Suprapubic skin (tissue), 4 donors: ENCODE measurements at regions not wholly inside any gene's neighbourhood (a gene's known extent, or its start where the extent isn't known, plus 50 kb on each side); places are given as distances from the start of the nearest gene placed in this dataset.

Experiments used
- DNase-seq, 2 donors: peaks; one replicate each; pipeline ENCODE4 v3.0.0-alpha.2; 2019; ENCODE audit warnings: low spot score in 2 of 2
- H3K27ac ChIP-seq: fragments of 200-600 bp; sonication (generic); one replicate; pipeline ENCODE4 v1.5.1; 2019
- H3K27me3 ChIP-seq: fragments of 200-600 bp; sonication (generic); one replicate; pipeline ENCODE4 v1.5.1; 2019
- H3K36me3 ChIP-seq: fragments of 200-600 bp; sonication (generic); one replicate; pipeline ENCODE4 v1.5.1; 2019
- H3K4me1 ChIP-seq: fragments of 200-600 bp; sonication (generic); one replicate; pipeline ENCODE4 v1.5.1; 2019
- H3K4me3 ChIP-seq: fragments of 200-600 bp; sonication (generic); one replicate; pipeline ENCODE4 v1.5.1; 2019; ENCODE audit warnings: mild to moderate bottlenecking
- H3K9me3 ChIP-seq: fragments of 200-600 bp; sonication (generic); one replicate; pipeline ENCODE4 v1.5.1; 2019
- EP300 ChIP-seq: sonication (generic); formaldehyde crosslinking; IDR thresholded peaks from one replicate; pipeline ENCODE4 v1.6.1; 2017; ENCODE audit warnings: antibody characterized with exemption
- POLR2A ChIP-seq, 2 donors: fragments of 450-650 bp; IDR thresholded peaks; one replicate each; pipeline ENCODE4 v1.6.1; 2017; ENCODE audit warnings: antibody characterized with exemption in 2 of 2, mild to moderate bottlenecking in 2 of 2, moderate library complexity in 2 of 2
- POLR2AphosphoS5 ChIP-seq, 3 donors: sonication (generic); formaldehyde crosslinking; IDR thresholded peaks; one replicate each; pipeline ENCODE4 v1.6.1; 2017; ENCODE audit warnings: antibody characterized with exemption in 3 of 3
- WGBS: methylation state at CpG from one replicate; pipeline ENCODE4 v1.1.5; 2018; 5-methylcytosine and 5-hydroxymethylcytosine counted together
- TF ChIP-seq, protein P1 (sequence below), 2 donors: fragments of 200-600 bp in 1 of 2; fragments of 450-650 bp in 1 of 2; sonication (generic) in 1 of 2; IDR thresholded peaks; one replicate each; pipeline ENCODE4 v1.5.1; 2016 to 2019; ENCODE audit warnings: antibody characterized with exemption in 2 of 2, mild to moderate bottlenecking in 1 of 2, moderate library complexity in 1 of 2

DNA sequence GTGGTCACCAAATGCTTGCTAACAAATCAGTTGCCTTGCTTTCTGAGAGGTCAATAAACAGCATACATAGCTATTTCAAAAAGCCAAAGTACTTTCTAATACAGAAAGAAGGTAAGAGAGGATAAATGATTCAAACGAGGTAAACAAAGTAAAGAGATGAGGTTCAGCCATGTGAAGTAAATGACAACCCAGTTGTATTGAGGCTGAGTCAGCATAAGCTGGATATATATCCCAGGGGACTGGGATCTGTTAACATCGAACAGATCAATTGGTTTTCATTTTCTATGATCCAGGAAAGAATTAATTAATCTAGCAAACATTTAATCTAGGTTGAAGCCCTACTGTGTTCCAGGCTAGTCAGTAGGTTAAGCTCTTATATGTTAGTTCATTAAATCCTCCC is 97.3 kb upstream of the GRIA3 start:
- TF ChIP-seq POLR2AphosphoS5 (IDR thresholded peaks at IDR 0.05): no peak
- TF ChIP-seq EP300: no peak
- TF ChIP-seq, protein P1, sequence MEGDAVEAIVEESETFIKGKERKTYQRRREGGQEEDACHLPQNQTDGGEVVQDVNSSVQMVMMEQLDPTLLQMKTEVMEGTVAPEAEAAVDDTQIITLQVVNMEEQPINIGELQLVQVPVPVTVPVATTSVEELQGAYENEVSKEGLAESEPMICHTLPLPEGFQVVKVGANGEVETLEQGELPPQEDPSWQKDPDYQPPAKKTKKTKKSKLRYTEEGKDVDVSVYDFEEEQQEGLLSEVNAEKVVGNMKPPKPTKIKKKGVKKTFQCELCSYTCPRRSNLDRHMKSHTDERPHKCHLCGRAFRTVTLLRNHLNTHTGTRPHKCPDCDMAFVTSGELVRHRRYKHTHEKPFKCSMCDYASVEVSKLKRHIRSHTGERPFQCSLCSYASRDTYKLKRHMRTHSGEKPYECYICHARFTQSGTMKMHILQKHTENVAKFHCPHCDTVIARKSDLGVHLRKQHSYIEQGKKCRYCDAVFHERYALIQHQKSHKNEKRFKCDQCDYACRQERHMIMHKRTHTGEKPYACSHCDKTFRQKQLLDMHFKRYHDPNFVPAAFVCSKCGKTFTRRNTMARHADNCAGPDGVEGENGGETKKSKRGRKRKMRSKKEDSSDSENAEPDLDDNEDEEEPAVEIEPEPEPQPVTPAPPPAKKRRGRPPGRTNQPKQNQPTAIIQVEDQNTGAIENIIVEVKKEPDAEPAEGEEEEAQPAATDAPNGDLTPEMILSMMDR (IDR thresholded peaks at IDR 0.05): no peak
- no peak for TF ChIP-seq POLR2A (IDR thresholded peaks at IDR 0.05)
- DNase-seq: no peak
- WGBS: 57% methylated on average over 2 of the region's 2 CpGs

DNA sequence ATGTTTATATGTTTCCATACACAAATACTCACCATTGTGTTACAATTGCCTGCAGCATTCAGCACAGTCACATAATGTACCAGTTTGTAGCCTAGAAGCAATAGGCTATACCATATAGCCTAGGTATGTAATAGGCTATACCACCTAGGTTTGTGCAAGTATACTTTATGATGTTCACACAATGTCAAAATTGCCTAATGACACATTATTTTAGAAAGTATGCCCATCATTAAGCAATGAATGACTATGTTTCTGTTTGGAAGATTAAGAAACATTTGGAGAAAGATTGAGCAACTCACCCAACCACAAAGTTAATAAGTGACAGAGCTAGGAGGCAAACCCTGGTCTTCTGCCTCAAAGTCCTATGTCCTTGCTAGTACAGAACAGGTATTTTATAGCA is 96.8 kb upstream of the GRIA3 start:
- no peak for TF ChIP-seq POLR2AphosphoS5 (IDR thresholded peaks at IDR 0.05)
- TF ChIP-seq, protein P1 (IDR thresholded peaks at IDR 0.05): no peak
- no peak for DNase-seq

More for the DNA sequence above, 97.3 kb upstream of the GRIA3 start:
- Histone ChIP-seq H3K9me3 (no peaks in the 10 kb centered on the region), H3K27ac (no peak overlapping the region), H3K36me3 (no peaks in the 10 kb centered on the region), H3K27me3 (no peaks in the 10 kb centered on the region), H3K4me3 (no peak overlapping the region), H3K4me1 (no peaks in the 10 kb centered on the region)

DNA sequence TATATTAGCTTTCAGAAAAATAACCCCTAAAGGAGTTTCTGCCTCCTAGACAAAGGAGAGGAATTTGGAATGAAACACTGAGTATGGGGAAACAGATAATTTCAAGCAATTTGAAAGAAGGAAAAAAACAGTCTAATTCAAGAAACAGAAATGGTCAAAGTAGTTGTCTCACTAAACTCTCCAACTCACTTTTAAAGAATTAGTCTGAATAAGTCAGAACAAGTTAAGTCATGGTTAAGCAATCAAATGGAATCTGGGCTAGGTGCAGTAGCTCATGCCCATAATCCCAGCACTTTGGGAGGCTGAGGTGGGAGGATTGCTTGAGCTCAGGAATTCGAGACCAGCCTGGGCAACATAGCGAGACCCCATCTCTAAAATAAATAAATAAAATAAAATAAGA is 95.7 kb upstream of the GRIA3 start:
- TF ChIP-seq POLR2A (IDR thresholded peaks at IDR 0.05): no peak
- no peak for TF ChIP-seq POLR2AphosphoS5 (IDR thresholded peaks at IDR 0.05)
- TF ChIP-seq, protein P1 (IDR thresholded peaks at IDR 0.05): no peak
- TF ChIP-seq EP300: no peak
- Histone ChIP-seq H3K27me3 (no peaks in the 10 kb centered on the region), H3K27ac (no peak overlapping the region), H3K36me3 (no peaks in the 10 kb centered on the region), H3K9me3 (no peaks in the 10 kb centered on the region), H3K4me3 (no peak overlapping the region), H3K4me1 (no peaks in the 10 kb centered on the region)
- 83% methylated on average over 2 of the region's 2 CpGs for WGBS
- DNase-seq: no peak

More for the DNA sequence above, 96.8 kb upstream of the GRIA3 start:
- Histone ChIP-seq H3K27ac (no peak overlapping the region), H3K36me3 (no peaks in the 10 kb centered on the region), H3K27me3 (no peaks in the 10 kb centered on the region), H3K9me3 (no peaks in the 10 kb centered on the region), H3K4me1 (no peaks in the 10 kb centered on the region), H3K4me3 (no peak overlapping the region)

DNA sequence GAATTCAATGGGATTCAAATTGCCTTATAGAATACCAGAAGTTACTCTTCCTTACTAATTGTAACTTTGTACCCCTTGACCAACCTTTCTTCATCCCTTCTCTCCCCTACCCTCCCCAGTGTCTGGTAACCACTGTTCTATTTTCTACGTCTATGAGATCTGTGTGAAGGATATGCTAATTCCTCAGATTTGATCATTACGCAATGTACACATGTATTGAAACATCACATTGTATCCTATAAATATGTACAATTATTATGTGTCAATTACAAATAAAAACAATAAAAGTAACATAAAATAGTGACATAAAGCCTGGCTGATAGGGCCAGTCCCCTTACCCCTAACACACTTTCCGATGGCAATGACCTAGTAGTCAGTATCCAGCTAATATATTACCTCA is 95.1 kb upstream of the GRIA3 start:
- Histone ChIP-seq H3K27me3 (no peaks in the 10 kb centered on the region), H3K27ac (no peak overlapping the region), H3K4me1 (no peaks in the 10 kb centered on the region), H3K36me3 (no peaks in the 10 kb centered on the region), H3K9me3 (no peaks in the 10 kb centered on the region), H3K4me3 (no peak overlapping the region)
- 86% methylated on average over 3 of the region's 3 CpGs for WGBS
- no peak for DNase-seq
- TF ChIP-seq POLR2AphosphoS5 (IDR thresholded peaks at IDR 0.05) (no peak), EP300 (no peak), POLR2A (IDR thresholded peaks at IDR 0.05) (no peak)
- TF ChIP-seq, protein P1 (IDR thresholded peaks at IDR 0.05): no peak

DNA sequence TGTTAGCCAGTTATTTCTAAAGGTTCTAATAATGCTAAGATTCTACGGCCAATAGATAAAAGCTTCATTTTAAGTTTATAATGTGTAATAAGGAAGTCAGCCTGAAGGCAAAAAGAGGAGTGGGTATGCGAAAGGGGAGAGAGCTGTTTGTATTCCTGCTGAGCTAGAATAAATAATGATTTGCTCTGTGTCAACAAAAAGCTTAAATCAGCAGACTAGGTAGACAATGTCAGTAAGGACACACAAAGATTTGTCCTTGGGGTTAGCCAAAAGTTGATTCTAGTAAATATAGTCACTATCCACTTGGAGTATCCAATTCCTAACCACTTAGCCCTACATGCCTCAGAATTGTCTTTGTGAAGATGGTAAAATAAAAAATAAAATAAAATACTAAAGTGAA is 90.3 kb upstream of the GRIA3 start:
- Histone ChIP-seq H3K36me3 (no peaks in the 10 kb centered on the region), H3K4me3 (no peak overlapping the region), H3K27me3 (no peaks in the 10 kb centered on the region), H3K9me3 (no peaks in the 10 kb centered on the region), H3K27ac (no peak overlapping the region), H3K4me1 (no peaks in the 10 kb centered on the region)
- DNase-seq: no peak
- TF ChIP-seq EP300: no peak
- TF ChIP-seq POLR2A (IDR thresholded peaks at IDR 0.05): no peak
- no peak for TF ChIP-seq POLR2AphosphoS5 (IDR thresholded peaks at IDR 0.05)
- TF ChIP-seq, protein P1 (IDR thresholded peaks at IDR 0.05): no peak
- 60% methylated on average over 2 of the region's 2 CpGs for WGBS
